ENCODE measurements at regions not wholly inside any gene's neighbourhood (a gene's known extent, or its start where the extent isn't known, plus 50 kb on each side); places are given as distances from the start of the nearest gene placed in this dataset.

DNA sequence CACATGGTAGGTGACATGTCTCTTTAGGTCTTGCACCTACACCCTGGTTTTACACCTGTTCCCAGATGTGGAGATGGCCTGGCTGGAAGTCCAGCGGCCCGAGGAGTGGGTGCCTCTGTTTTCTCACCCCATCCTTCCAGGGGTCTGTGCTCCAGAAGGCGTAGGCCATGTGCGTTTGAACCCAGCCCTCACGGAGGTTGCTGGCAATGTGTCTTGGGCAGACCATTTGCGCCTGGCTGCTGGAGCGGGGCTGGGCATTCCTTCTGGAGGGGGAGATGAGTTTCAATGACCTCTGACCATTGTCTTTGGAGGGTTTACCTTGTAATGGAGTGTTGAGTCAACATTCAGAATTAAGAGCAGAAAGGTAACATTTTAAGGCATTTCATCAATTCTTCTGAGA, 54.8 kb upstream of the ZNF536 start:
- Histone ChIP-seq H3K14ac (ENCODE audit: insufficient read length) (no peak overlapping the region), H2AFZ (ENCODE audit: low read length) (no peak overlapping the region), H3K4ac (replicated peaks; ENCODE audit: insufficient read length, low read depth, low read length) (no peak overlapping the region), H2AK5ac (ENCODE audit: low read depth, low read length) (no peak overlapping the region), H3K79me2 (ENCODE audit: control insufficient read depth in 1 of 2, insufficient read depth in 2 of 2, low read length in 2 of 2) (no peaks in the 10 kb centered on the region), H4K91ac (replicated peaks; ENCODE audit: insufficient read length, low read length) (no peak overlapping the region), H3K18ac (ENCODE audit: extremely low read depth, low read length) (no peak overlapping the region), H3K56ac (replicated peaks; ENCODE audit: insufficient read length, low read depth, low read length) (no peak overlapping the region), H2BK5ac (ENCODE audit: low read depth, low read length) (no peak overlapping the region), H3K4me1 (replicated peaks in 1 of 4; ENCODE audit: control insufficient read depth in 3 of 4, insufficient read depth in 4 of 4, low read length in 3 of 4) (no peaks in the 10 kb centered on the region; a peak in 2 of 7 replicates), H3K23me2 (ENCODE audit: low read depth, low read length) (no peaks in the 10 kb centered on the region), H2BK15ac (ENCODE audit: low read length) (no peak overlapping the region), H2BK20ac (ENCODE audit: low read length) (no peak overlapping the region), H3K9ac (replicated peaks in 1 of 4; ENCODE audit: extremely low read depth in 1 of 4, low read depth in 3 of 4, low read length in 3 of 4) (no peak overlapping the region), H3K23ac (ENCODE audit: insufficient read length) (no peak overlapping the region), H3K79me1 (ENCODE audit: low read depth, low read length) (no peaks in the 10 kb centered on the region), H3K4me3 (ENCODE audit: extremely low read depth in 1 of 4, insufficient read depth in 2 of 4, low read depth in 3 of 4, low read length in 4 of 4) (no peak overlapping the region), H3K27ac (ENCODE audit: low read depth, low read length) (no peak overlapping the region), H3K9me3 (ENCODE audit: insufficient read depth in 2 of 2, low read depth in 1 of 2, low read length in 1 of 2) (no peaks in the 10 kb centered on the region), H3K36me3 (ENCODE audit: control insufficient read depth in 2 of 4, insufficient read depth in 4 of 4, low read length in 3 of 4) (no peaks in the 10 kb centered on the region), H3K27me3 (replicated peaks in 1 of 4; ENCODE audit: control insufficient read depth in 3 of 4, extremely low read depth in 1 of 4, insufficient read depth in 3 of 4, low read length in 3 of 4) (no peaks in the 10 kb centered on the region), H2BK120ac (replicated peaks; ENCODE audit: low read depth, low read length) (no peak overlapping the region), H4K8ac (ENCODE audit: extremely low read depth, insufficient read depth, low read length) (no peak overlapping the region), H4K5ac (ENCODE audit: insufficient read length, low read depth, low read length) (no peak overlapping the region), H3K4me2 (ENCODE audit: insufficient read depth in 1 of 2, low read depth in 2 of 2, low read length in 2 of 2) (no peak overlapping the region), H2BK12ac (ENCODE audit: low read depth, low read length) (no peak overlapping the region), H4K20me1 (replicated peaks in 1 of 2; ENCODE audit: control insufficient read depth in 1 of 2, insufficient read depth in 2 of 2, low read length in 2 of 2) (no peaks in the 10 kb centered on the region)
- no peak for DNase-seq (ENCODE audit: low read depth in 1 of 2, low spot score in 2 of 2)
- CTCF ChIA-PET (ENCODE audit: partially characterized antibody): no interaction called here
- FAIRE-seq: no peak
- POLR2A ChIA-PET (ENCODE audit: partially characterized antibody): no interaction called here
- 85% methylated on average over 7 of the region's 7 CpGs; no CpG with 5 or more reads in 1 of the 2 experiments for WGBS, 2 experiments (ENCODE audit: extremely low coverage in 1 of 2, insufficient coverage in 1 of 2, insufficient read length in 1 of 2, insufficient replicate concordance in 2 of 2, low coverage in 1 of 2, low lambda C conversion rate in 2 of 2, missing lambda C conversion rate in 1 of 2)
- no peak for TF ChIP-seq JUND (IDR thresholded peaks at IDR 0.05; ENCODE audit: low read length)
- TF ChIP-seq CHD1 (IDR thresholded peaks at IDR 0.05; ENCODE audit: low read depth, low read length): no peak
- no peak for TF ChIP-seq SAP30 (IDR thresholded peaks at IDR 0.05; ENCODE audit: insufficient read depth, insufficient replicate concordance, low read length)
- TF ChIP-seq, protein P1, sequence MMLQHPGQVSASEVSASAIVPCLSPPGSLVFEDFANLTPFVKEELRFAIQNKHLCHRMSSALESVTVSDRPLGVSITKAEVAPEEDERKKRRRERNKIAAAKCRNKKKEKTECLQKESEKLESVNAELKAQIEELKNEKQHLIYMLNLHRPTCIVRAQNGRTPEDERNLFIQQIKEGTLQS (IDR thresholded peaks at IDR 0.05; ENCODE audit: insufficient read depth, low read depth, low read length): no peak
- no peak for TF ChIP-seq EP300 (IDR thresholded peaks at IDR 0.05; ENCODE audit: borderline replicate concordance in 1 of 2, low read depth in 2 of 2, low read length in 2 of 2)
- no peak for TF ChIP-seq TEAD4 (IDR thresholded peaks at IDR 0.05; ENCODE audit: low read depth, low read length)
- no peak for TF ChIP-seq GTF2F1 (IDR thresholded peaks at IDR 0.05; ENCODE audit: borderline replicate concordance, low read depth, low read length)
- TF ChIP-seq RAD21 (IDR thresholded peaks at IDR 0.05 in 1 of 2, conservative IDR thresholded peaks at IDR 0.05 in 1 of 2; ENCODE audit: low read depth in 2 of 2, low read length in 2 of 2): no peak
- TF ChIP-seq KDM5A (IDR thresholded peaks at IDR 0.05; ENCODE audit: low read length): no peak
- no peak for TF ChIP-seq YY1 (IDR thresholded peaks at IDR 0.05; ENCODE audit: low read depth, low read length)
- no peak for TF ChIP-seq PHF8 (conservative IDR thresholded peaks at IDR 0.05; ENCODE audit: low read depth, low read length)
- TF ChIP-seq BCL11A (IDR thresholded peaks at IDR 0.05; ENCODE audit: low read depth in 2 of 2, low read length in 2 of 2): no peak
- TF ChIP-seq, protein P2, sequence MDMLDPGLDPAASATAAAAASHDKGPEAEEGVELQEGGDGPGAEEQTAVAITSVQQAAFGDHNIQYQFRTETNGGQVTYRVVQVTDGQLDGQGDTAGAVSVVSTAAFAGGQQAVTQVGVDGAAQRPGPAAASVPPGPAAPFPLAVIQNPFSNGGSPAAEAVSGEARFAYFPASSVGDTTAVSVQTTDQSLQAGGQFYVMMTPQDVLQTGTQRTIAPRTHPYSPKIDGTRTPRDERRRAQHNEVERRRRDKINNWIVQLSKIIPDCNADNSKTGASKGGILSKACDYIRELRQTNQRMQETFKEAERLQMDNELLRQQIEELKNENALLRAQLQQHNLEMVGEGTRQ (IDR thresholded peaks at IDR 0.05; ENCODE audit: low read length): no peak

Data from H1 (cell line).